ENCODE measurements at regions not wholly inside any gene's neighbourhood (a gene's known extent, or its start where the extent isn't known, plus 50 kb on each side); places are given as distances from the start of the nearest gene placed in this dataset.

- no peak for DNase-seq
Measured at GRCh38 chr21:26736449-26736848, 108.8 kb downstream of the ADAMTS1 start.

GRCh38 chr21:26732432-26733221 lies 112.6 kb downstream of the ADAMTS1 start:
- peak; percentile 16 for DNase-seq

- no peak for DNase-seq
Measured at GRCh38 chr21:26719750-26720149, 125.5 kb downstream of the ADAMTS1 start.

- no peak for DNase-seq
Measured at GRCh38 chr21:26717146-26717739, 128.0 kb downstream of the ADAMTS1 start.

- DNase-seq = no peak
Measured at GRCh38 chr21:26715878-26716506, 129.2 kb downstream of the ADAMTS1 start.

GRCh38 chr21:26715116-26715515 lies 130.1 kb downstream of the ADAMTS1 start:
- DNase-seq = no peak

GRCh38 chr21:26710155-26710554 lies 135.1 kb downstream of the ADAMTS1 start:
- DNase-seq = no peak

GRCh38 chr21:26709090-26709489 lies 136.0 kb upstream of the CYYR1 start:
- DNase-seq = no peak

GRCh38 chr21:26708223-26708800 lies 135.2 kb upstream of the CYYR1 start:
- no peak for DNase-seq

GRCh38 chr21:26707246-26707645 lies 134.2 kb upstream of the CYYR1 start:
- no peak for DNase-seq

- no peak for DNase-seq
Measured at GRCh38 chr21:26698416-26698815, 125.3 kb upstream of the CYYR1 start.

GRCh38 chr21:26691416-26691815 lies 118.3 kb upstream of the CYYR1 start:
- no peak for DNase-seq

GRCh38 chr21:26686705-26687104 lies 113.6 kb upstream of the CYYR1 start:
- DNase-seq = no peak

- no peak for DNase-seq
Measured at GRCh38 chr21:26686278-26686677, 113.2 kb upstream of the CYYR1 start.

- DNase-seq = no peak
Measured at GRCh38 chr21:26684889-26685288, 111.8 kb upstream of the CYYR1 start.

GRCh38 chr21:26683996-26684395 lies 110.9 kb upstream of the CYYR1 start:
- DNase-seq = no peak

- no peak for DNase-seq
Measured at GRCh38 chr21:26679284-26679683, 106.2 kb upstream of the CYYR1 start.

GRCh38 chr21:26674323-26674722 lies 101.2 kb upstream of the CYYR1 start:
- DNase-seq = no peak

GRCh38 chr21:26669215-26669764 lies 96.2 kb upstream of the CYYR1 start:
- no peak for DNase-seq

GRCh38 chr21:26659757-26660156 lies 86.7 kb upstream of the CYYR1 start:
- no peak for DNase-seq

GRCh38 chr21:26659182-26659581 lies 86.1 kb upstream of the CYYR1 start:
- DNase-seq = no peak

- no peak for DNase-seq
Measured at GRCh38 chr21:26655460-26655859, 82.4 kb upstream of the CYYR1 start.

GRCh38 chr21:26653430-26653829 lies 80.3 kb upstream of the CYYR1 start:
- no peak for DNase-seq

GRCh38 chr21:26652854-26653253 lies 79.8 kb upstream of the CYYR1 start:
- no peak for DNase-seq

Measured in activated CD8-positive, alpha-beta memory T cell treated with anti-CD3 and anti-CD28 coated beads, Interleukin-2, amount 50 U/mL, for 4 hours (primary cell).